GM19455 (cell line): ENCODE measurements at regions not wholly inside any gene's neighbourhood (a gene's known extent, or its start where the extent isn't known, plus 50 kb on each side); places are given as distances from the start of the nearest gene placed in this dataset.

Experiments
- ATAC-seq: cut with Tn5 transposase; IDR thresholded peaks from one replicate; pipeline ENCODE4 v1.9.1; 2021; ENCODE audit not compliant: unreplicated experiment

DNA sequence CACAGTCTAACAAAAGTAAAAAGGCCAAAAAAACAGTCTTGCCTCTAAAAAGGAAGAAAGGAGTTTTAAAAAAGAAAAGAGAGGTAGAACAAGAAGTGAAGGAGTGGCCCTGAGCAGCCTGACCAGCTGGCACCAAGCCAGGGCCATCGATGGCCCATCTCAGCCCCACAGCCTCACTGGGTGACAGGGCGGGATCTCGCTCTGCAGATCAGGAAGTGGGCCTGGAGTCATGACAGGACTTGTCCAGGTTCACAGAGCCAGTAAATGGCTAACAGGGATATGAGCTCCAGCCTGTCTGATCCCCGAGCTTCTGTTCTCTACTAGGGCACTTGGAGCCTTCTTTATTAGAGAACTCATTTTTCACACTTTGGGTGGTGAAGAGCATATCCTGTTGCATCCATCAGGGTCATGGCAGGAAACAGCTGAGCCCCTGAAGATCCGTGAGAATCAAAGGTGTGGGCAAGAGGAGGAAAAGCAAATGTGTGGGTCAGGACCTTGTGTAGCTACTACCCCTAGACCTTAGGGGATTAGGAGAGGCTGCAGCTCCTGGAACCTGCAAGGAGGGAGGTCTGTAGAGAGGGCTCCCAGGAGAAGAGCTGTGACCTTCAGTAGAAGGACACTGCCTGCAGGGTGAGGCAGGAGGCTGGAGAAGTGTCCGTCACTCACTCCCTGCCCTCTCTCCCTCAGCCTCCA is 299.0 kb upstream of the MSX2 start:
- no peak for ATAC-seq

DNA sequence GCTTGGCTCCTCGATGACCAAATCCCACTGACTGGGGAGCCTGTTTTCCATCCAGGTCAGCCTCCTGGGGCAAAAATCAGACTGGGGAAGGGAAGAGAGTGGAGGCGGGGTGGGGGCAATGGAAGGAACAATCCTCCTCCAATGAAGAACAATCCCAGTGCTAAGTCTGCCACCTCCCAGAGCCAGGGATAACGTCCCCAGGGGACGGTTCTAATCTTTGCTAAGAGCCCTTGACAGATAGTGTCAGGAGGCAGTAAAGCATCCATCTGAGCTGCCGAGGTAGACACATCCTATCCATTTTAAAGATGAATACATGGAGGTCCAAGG is 298.5 kb upstream of the MSX2 start:
- no peak for ATAC-seq

DNA sequence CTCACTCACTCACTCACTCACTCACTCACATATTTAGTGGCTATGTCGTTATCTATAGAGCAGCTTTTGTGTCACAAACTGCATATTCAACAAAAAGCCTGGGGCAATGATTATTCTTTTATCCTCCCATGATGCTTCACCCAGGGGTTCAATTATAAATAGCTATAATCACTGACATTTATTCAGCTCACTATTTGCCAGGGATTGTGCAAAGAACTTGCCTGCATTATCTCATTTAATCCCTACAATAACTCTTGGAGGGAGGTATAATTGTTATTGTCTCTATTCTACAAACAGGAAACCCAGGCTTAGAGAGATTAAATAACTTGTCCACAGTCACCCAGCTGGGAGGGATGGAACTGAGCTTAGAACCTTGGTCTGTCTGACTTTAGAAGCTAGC is 298.0 kb upstream of the MSX2 start:
- no peak for ATAC-seq

DNA sequence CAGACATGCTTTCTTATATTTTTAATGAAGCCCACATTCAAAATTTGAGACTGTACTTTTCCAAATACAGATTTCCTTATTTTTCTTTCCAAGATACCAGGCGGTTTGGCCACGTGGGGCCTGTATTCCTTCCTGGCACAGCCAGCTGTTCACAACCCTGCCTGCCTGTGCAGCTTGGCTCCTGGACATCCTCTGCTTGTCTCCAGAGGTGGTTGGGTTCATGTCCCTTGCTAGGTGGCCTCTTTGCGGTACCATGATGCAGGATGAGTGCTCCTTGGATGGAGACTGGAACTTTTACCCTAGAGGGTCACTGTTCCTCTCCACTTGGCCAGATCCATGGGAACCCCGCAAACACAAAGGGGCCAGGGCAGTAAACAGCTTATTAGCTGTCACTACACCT is 297.5 kb upstream of the MSX2 start:
- no peak for ATAC-seq

DNA sequence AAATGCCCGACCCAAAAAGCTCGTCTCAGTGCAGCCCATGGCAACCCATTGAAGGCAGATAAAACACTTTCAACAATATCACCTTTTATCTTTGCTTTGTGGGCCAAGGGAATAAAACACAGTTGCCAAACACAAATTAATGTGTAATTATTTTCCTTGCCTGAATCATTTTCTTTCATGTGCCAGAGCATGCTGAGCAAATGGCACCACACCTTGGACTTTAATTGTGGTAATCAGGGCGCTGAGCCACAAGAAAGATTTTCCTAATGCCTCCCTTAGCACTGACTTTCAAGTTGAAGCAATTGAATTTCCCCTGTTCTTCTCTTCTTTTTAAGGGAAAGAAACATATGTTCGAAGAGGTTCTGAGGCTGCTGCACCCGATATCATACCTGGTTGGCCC is 297.1 kb upstream of the MSX2 start:
- ATAC-seq = no peak

DNA sequence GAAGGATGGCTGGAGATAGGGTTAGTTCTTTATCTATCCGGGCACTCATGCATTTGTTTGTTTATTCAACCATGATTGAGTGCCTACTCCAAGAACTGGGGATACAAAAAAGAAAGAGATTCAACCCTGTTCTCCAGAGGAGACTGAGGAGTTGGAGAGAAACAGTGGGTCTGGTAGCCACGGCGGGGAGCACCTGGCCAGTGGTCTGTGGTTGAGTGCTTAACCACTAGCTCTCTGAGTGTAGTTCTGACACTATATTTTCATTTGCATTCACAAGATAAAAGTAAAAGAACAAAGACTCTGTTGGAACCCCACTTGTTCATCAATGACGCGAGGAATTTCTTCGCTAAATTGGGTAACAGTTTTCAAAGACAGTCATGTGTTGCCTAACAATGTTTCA is 295.5 kb upstream of the MSX2 start:
- ATAC-seq = no peak

DNA sequence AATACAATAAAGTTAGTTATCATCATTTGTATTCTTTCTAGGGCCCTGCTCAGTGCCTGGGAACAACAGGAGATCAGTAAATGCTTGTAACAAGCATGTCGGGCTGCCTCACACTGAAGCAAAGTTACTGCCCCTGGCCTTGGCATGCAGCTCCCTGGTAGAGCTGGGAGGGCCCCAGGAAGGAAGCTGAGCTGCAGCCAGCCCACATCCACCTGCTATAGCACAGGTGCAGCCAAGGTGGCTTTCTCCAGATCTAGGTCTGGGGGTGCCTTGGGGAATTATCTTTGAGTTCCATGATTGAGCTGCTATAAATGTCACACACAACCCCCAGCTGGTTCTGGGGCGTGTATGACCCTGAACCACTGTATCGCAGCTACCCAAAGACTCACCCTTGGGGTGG is 293.4 kb upstream of the MSX2 start:
- ATAC-seq = no peak

DNA sequence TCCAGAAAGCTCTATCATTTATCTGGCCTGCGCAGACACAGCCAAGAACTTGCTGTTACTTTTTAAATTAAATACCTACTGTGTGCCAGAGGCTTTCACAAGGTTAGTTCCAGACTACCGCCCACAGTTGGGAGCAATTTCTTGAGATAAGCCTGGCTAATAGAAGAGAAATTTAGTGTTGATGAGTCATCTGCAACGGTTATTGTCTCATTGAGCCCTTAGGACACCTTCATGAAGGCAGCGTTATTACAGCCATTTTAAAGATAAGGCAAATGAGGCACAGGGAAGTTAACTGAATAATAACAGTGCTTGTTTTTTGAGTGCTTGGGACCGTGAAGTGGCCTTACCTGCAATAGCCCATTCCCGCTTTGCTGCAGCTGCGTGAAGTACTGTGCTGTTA is 292.9 kb upstream of the MSX2 start:
- ATAC-seq = no peak

DNA sequence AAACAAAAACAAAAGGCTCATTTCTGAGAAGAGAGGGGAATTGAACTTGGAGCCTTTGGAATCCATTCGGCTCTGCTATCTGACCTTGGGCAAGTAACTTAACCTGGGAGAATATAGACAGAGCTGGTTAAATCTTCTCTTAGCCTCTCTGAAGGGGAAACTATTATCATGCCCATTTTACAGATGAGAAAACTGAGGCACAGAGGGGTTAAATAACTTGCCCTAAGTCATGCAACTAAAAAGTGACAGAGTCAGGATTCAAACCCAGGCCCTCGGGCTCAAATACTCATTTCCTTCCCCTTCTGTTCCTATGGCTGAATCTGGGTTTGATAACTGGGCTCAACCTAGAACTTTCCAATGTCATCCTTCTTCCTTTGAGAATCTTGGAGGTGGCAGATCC is 291.3 kb upstream of the MSX2 start:
- no peak for ATAC-seq

DNA sequence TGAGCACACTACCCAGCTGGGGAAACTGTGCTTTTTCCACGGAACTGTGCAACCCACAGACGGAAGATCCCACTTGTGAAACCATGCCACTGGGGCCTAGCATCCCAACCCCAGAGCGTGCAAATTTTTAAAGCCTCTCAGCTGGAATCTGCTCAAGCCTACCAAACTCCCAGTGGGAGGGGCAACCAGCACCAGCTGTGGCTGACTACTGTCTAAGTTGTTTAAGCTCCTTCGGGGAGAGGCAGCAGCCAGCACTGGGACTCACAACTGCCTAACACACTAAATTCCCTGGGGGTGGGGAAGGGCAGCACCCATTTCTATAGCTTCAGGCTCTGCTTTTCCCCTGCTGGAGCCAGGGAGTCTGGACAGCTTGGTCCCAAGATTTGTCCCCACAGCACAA is 287.6 kb upstream of the MSX2 start:
- no peak for ATAC-seq

DNA sequence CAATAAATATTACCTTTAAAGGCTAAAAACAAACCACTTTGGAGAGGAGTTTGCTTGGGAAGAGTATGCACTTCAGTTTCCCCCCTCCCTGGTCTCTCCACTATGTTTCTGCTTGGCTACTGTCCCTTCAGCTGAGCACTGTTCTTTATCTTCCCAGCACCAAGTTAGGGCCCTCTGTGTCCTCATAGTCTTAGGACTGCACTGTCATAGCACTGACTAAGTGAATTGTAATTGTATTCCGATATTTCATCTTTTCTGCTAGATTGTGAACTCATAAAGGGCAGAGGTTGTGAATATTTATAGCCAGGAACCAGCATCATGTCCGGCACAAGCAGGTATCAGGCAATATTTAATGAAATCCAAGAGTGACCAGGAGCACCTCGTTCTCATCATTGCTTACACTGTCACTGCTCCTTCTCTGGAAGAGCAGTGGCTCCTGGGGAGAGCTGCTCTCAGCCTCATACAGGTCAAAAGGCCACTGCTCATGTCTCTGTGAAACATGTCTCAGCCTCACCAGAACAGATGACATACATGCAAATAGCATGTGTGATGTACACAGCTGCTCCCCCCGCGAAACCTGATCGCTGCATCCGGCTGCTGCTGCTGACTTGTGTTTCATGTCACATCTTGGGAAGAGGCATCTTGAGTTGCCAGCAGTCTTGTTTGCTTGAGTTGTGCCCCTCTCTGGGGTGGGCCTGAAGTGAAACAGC is 279.7 kb upstream of the MSX2 start:
- no peak for ATAC-seq

DNA sequence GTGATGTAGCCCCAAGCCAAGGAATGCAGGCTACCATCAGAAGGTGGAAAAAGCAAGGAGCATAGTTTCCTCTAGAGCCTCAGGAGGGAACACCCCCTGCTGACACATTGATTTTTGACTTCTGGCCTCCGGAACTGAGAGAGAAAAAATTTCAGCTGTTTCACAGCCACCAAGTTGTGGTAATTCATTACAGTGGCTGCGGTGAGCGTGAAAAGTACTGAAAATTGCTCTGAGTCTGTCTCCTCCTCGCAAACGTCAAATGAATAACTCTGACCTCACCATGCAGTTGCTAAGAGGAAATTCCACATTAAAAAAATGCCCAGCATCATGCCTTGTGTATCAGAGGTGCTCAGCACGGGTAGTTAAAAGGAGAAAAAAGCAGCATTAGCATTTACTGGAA is 277.9 kb upstream of the MSX2 start:
- ATAC-seq = no peak

DNA sequence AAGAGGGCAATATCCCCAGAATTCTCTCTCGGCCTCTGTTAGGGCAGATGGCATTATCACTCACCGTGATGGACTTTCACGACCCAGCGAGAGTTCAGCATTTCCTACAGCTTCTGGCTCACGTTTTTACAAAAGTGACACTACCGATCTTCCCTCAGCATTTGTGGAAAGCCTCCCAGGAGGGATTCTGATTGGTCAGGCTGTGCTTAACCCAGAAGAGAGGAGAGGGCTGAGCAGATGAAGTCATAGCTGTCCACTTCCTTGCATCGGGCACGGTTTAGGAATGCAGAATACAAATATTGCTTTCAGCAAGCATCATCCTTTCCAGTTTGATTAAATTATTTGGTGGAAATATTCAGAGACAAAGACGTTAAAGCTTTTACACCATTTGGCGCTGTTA is 277.4 kb upstream of the MSX2 start:
- ATAC-seq = no peak

DNA sequence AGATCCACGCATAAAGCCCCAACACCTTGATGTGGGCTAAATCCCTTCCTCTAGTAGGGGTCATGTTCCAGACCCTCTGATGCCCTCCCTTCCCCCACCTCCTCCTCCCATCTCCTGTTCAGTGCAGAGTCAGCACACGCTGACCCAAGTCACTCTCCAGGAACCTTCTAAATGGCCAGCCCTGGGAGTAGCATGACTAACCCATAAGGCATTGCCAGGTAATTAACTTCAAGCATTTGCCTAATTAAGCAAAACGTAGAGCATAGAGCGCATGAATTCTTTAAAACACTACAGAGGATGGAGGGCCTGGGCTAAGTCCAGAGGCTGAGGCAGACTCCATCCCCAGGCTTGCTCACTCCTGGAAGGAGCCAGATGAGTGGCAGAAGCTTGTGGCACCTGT is 276.3 kb upstream of the MSX2 start:
- no peak for ATAC-seq

DNA sequence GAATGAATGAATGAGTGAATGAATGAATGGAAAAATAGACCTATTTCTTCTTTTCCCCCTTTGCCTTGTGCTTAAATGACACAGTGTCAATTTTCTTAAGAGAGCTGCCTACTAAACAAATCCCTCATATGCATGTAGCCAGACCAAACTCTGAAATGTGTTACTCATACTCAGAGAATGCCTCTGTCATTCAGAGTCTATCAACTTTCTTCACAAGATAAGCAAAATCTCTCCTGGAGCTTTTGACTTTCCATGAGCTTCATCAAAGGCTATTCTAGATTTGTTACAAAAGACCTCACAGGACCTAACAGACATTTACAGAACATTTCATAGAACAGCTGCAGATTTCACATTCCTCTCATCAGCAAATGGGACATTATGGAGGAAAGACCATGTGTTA is 275.7 kb upstream of the MSX2 start:
- ATAC-seq = no peak

DNA sequence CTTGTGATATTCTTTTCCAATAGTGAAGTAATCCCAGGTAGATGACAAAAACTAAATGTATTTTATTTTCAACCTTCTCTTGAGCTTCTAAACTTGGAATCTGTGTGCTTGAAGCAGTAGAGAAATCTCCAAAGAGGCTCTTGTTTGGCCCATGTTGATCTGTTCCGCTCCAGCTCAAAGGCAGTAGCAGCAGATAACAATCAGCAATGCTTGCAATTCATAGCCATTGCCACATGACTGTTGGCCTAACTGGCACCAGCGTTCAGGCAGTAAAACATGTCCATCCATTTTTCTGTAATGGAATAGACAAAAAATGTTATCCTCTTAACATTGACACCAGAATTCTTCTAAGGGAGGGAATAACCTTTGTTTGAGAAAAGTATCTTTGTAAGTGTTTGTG is 270.7 kb upstream of the MSX2 start:
- no peak for ATAC-seq

DNA sequence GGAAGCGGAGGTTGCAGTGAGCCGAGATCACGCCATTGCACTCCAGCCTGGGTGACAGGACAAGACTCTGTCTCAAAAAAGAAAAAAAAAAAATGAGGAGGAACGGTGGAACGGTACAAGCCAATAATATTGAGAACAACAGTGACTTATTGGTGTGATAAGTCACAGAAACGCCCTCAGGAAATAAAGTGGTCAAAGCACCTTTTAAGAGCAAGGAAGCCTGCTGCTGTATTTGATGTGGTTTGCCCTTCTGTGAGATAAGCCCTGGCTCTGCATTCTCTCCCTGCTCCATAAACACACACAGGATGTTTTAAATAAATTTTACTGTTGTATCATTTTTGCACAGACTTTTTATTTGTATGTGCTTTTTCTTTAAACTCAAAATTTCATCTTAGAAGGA is 269.9 kb upstream of the MSX2 start:
- no peak for ATAC-seq

DNA sequence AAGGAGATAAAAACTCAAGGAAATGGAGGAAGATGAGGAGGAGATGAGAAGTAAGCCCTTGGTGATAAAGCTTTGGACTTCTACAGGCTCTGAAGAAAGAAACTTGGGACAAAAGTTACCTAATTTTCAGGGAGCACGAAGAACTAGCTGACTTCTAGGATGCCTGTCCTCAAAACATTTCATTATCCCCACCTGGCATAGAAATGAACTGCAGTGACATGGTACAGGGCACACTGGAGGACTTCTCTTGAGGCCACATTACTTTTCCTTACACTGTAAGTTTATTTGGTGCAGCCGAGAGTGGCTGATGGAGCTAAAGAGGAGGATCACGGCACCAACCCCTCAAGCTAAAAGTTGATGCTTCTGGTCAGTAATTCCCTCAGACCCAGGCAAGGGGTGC is 269.5 kb upstream of the MSX2 start:
- no peak for ATAC-seq

DNA sequence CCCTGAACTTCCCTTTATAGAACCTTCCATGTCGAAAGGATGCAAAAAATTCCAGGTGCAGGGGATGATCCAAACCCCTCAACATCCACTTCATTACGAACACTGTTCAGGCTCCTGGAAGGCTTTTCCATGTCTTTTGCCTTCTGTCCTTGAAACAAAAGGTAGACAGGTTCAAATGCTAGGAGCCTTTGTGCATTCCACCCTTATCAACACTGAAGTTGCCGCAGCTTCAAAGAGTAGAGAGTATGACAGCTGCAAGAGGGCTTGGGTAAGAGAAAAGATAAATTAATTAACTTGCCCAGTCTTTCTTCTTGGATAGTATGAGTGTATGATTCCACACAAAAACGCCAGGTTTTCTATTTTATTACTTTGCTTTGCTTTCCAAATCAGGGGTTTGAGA is 269.1 kb upstream of the MSX2 start:
- ATAC-seq = no peak

DNA sequence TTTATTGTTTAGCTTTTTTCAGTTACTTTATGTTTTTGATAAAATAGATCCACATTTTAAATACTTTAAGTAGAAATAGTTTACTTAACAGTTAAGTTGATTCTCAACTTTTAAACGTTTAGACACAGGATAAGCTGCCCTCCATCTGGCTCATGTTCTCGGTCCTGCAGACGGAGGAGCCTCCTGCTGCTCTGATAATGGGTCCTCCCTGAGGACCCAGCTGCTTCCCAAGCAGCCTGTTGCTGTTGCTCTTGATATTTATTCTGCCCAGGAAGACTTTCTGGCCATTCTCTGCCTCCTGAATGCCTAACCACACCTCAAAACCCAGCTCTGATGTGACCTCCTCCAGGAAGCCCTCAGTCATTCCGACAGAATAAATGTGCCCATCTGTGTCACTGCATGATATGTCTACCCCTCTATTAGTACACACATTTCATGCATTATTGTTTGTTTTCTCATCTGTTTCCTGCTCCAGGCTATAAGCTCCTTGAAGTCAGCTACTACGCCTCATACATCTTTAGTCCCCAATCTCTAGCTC is 267.2 kb upstream of the MSX2 start:
- no peak for ATAC-seq

DNA sequence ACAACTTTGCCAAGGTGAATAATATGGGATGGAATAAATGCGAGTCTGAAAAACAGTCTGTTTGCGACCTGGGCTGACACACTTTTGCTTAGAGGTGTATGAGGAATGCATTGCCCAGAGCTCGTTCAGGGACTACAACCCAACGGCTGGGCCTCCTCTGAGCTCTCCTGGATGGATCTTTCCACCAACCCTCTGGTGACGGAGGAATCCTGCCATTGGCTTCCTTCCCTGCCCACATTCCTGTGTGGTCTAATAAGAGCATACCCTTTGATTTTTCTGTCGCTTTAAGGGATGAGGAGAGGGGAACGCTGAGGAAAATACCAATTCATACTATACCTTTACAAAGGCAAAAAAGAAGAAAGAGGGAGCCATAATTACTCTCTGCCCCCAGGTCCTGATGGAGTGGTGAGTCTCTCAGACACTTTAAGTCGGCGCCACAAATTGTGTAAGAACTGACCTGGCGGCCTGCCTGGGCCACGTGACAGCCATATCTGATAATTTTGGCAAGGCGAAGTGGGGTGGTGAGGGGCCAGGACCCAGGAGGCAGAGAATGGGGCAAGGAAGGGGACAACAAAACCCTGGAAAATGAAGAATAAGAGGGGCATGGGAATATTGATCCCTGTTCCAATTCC is 265.2 kb upstream of the MSX2 start:
- no peak for ATAC-seq

DNA sequence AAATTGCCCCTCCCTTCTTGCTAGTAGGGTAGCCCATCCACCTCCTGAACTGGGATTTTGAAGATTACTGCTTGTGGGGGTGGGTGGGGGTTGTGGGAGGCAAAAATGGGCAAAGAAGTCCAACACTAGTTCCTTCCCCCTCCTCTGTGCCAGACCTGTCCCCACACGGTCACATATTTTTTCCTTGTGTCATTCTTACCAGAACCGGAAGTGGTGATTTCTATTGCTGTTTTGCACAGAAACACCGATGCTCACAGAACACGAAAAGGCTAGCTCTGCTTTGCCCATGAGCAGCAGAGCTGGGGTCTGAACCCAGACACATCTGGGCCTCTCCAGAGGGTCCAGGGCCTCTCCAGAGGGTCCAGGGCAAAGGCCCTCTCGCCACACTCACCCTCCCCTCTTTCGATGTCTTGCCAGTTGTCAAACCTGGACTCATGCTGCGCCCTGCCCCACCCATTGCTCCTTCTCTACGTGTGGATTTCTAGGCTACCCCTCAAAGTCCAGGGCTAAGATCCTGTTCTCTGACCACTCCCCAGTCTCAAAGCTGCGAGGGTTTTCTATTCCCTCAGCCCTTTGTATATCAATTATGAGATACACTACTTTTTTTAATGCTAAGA is 264.4 kb upstream of the MSX2 start:
- ATAC-seq = no peak
